NB4 (cell line): ENCODE measurements at regions not wholly inside any gene's neighbourhood (a gene's known extent, or its start where the extent isn't known, plus 50 kb on each side); places are given as distances from the start of the nearest gene placed in this dataset.

Experiments
- DNase-seq: peaks from one replicate; pipeline ENCODE4 v3.0.0; 2010; ENCODE audit warnings: low read depth
- H3K4me3 ChIP-seq: one replicate; pipeline ENCODE4 v1.5.1; 2011; ENCODE audit warnings: mild to moderate bottlenecking, low read depth, low read length, moderate library complexity
- CTCF ChIP-seq: IDR thresholded peaks from one replicate; pipeline ENCODE4 v1.5.1; 2012; ENCODE audit warnings: low read depth, low read length
- MYC ChIP-seq: IDR thresholded peaks from 2 replicates; pipeline ENCODE4 v1.6.1; 2011; ENCODE audit warnings: low read depth, low read length
- POLR2A ChIP-seq: IDR thresholded peaks from 2 replicates; pipeline ENCODE4 v1.6.1; 2011; ENCODE audit warnings: mild to moderate bottlenecking; ENCODE audit not compliant: insufficient read length; ENCODE audit errors: extremely low read depth
- TF ChIP-seq, protein P1 (sequence below): IDR thresholded peaks from 2 replicates; pipeline ENCODE4 v1.6.1; 2011; ENCODE audit warnings: low read depth, low read length

GRCh38 chr17:17398188-17398942, 78.4 kb upstream of the MED9 start:
- no peak for DNase-seq
- H3K4me3 ChIP-seq = no peak overlapping the region
- TF ChIP-seq MYC = no peak
- no peak for TF ChIP-seq CTCF
- TF ChIP-seq POLR2A = no peak
- TF ChIP-seq, protein P1, sequence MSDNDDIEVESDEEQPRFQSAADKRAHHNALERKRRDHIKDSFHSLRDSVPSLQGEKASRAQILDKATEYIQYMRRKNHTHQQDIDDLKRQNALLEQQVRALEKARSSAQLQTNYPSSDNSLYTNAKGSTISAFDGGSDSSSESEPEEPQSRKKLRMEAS = no peak

GRCh38 chr17:17398943-17399926, 77.6 kb upstream of the MED9 start:
- TF ChIP-seq CTCF (no peak), MYC (no peak), POLR2A (no peak)
- TF ChIP-seq, protein P1 = no peak

DNA sequence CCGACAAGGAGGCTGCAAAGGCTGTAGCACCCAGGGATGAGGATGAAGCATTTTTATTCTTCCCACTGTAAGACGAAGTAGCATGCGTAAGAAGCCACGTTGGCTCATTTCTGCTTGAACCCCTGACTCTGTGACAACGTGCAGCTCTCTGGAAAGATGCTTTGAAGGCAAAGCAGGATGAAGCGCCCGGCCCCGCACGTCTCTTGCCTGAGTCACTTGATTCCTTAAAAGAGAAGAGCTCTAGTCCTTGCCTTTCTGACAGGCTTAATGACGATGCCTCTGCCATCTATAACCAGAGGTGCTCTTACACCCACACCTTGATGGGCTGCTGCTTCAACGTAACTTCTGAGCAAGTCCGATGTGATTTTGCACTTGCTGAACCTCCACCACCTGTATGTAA, 76.7 kb upstream of the MED9 start:
- DNase-seq = no peak
- H3K4me3 ChIP-seq = no peak overlapping the region
- TF ChIP-seq MYC (no peak), CTCF (no peak), POLR2A (no peak)
- TF ChIP-seq, protein P1 = no peak

More at GRCh38 chr17:17398943-17399926, 77.6 kb upstream of the MED9 start:
- no peak for DNase-seq
- H3K4me3 ChIP-seq = no peak overlapping the region

DNA sequence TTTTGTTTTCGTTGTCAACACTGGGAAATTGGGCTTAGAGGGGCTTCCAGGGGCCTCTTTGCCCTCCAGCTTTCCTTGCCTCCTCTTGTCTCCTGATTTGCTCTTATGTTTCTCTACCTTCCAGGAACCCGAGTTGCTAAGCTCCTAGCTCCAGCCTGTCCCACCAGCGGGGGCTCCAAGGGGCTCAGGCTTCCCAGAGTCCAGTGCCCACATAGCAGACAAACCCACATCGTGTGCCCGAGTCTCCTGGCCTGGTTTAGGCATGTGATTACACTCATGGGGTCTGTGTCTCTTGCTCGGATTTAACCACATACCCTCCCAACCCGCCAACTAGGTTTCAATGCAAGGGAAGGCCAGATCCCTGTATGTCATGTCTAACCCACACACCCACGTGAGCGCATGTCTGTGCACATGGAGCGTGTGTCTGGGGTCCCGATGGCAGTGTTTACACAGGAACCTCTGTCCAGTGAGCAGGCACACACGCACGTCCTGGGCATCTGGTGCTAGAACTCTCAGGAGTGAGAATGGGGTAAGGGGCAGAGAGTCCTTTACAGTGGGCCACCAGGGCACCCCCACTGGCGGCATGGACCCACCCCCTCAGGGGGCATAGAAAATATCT, 76.1 kb upstream of the MED9 start:
- no peak overlapping the region for H3K4me3 ChIP-seq
- TF ChIP-seq CTCF (no peak), MYC (no peak), POLR2A (no peak)
- TF ChIP-seq, protein P1 = no peak
- no peak for DNase-seq

DNA sequence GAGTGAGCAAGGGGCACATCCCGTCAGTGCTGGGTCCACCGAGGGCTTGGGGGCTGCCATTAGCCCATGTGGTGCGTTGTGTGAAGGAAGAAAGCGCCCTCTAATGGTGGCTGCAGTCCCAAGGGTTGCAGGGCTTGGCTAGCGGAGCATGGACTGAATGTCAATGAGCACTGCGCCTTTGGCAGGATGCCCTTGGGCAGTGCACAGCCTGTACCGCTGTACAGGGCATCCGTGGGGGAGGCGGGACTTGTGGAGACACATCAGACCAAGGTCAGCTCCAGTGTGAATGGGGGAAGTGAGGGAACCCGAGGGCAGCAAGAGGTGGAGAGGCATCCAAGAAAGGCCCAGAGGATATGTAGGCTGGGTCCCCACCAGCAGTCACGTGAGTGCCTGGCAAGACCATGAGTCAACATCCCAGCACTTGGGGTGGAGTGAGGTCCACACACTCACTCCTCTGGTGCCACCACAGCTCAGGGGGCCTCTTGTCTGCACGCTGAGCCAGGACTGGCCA, 75.5 kb upstream of the MED9 start:
- DNase-seq = peak; percentile 54
- no peak overlapping the region for H3K4me3 ChIP-seq
- TF ChIP-seq MYC (no peak), POLR2A (no peak), CTCF (peak; percentile 54)
- TF ChIP-seq, protein P1 = no peak
